ENCODE measurements at regions not wholly inside any gene's neighbourhood (a gene's known extent, or its start where the extent isn't known, plus 50 kb on each side); places are given as distances from the start of the nearest gene placed in this dataset.

DNA sequence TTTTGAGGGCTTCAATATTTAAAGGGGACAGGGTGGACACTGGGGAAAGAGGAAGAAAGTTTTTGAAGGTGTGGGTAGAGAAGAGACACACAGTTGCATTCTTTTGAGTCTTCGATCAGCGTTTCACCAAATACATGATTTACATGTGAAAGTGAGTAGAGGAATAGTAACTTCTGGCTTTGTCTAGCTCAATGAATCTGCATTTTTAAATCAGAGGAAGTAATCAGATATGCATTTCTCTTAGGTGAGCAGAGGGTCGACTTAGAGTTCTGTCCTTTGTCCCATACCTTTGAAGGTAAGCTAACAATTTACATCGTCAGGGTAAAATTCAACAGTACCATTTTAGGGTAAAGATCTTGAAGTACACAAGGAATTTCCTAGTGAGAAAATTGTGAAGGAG is 406.4 kb upstream of the ZNF462 start:
- TF ChIP-seq, protein P1, sequence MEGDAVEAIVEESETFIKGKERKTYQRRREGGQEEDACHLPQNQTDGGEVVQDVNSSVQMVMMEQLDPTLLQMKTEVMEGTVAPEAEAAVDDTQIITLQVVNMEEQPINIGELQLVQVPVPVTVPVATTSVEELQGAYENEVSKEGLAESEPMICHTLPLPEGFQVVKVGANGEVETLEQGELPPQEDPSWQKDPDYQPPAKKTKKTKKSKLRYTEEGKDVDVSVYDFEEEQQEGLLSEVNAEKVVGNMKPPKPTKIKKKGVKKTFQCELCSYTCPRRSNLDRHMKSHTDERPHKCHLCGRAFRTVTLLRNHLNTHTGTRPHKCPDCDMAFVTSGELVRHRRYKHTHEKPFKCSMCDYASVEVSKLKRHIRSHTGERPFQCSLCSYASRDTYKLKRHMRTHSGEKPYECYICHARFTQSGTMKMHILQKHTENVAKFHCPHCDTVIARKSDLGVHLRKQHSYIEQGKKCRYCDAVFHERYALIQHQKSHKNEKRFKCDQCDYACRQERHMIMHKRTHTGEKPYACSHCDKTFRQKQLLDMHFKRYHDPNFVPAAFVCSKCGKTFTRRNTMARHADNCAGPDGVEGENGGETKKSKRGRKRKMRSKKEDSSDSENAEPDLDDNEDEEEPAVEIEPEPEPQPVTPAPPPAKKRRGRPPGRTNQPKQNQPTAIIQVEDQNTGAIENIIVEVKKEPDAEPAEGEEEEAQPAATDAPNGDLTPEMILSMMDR (IDR thresholded peaks at IDR 0.05; ENCODE audit: borderline replicate concordance, extremely low read depth, low read length, poor library complexity, severe bottlenecking), result no peak
- TF ChIP-seq EZH2 (IDR thresholded peaks at IDR 0.05; ENCODE audit: borderline replicate concordance, low read depth, low read length, severe bottlenecking), result no peak

All from DND-41 (cell line).